HCT116 (cell line): ENCODE measurements at regions not wholly inside any gene's neighbourhood (a gene's known extent, or its start where the extent isn't known, plus 50 kb on each side); places are given as distances from the start of the nearest gene placed in this dataset.

Experiments used
- ATAC-seq: fragments of 200-7000 bp; cut with Tn5 transposase; 2 replicates; pipeline ENCODE4 v1.9.1; 2020; ENCODE audit warnings: mild to moderate bottlenecking, moderate library complexity
- BruUV-seq: library from RNA; stranded (reverse); fragments of 400-500 nt; replicated peaks from 2 replicates; lab custom pipeline; 2021; lab: Mats Ljungman, UMichigan
- CTCF ChIA-PET: fragments of 300-600 bp; sonication (Branson Sonifier 250); formaldehyde crosslinking; loops from one replicate; lab custom pipeline; 2021; ENCODE audit warnings: antibody characterized with exemption; lab: Charles Lee
- POLR2A ChIA-PET: fragments of 300-600, 350-600 bp; sonication (Branson Sonifier 250); formaldehyde crosslinking; loops from one replicate; lab custom pipeline; 2021; ENCODE audit warnings: antibody characterized with exemption; lab: Charles Lee
- RAD21 ChIA-PET, 2 experiments: fragments of 300-600 bp; sonication (Branson Sonifier 250); formaldehyde crosslinking; loops; one replicate each; lab custom pipeline; 2023; ENCODE audit warnings: low total read pairs in 2 of 2; ENCODE audit not compliant: uncharacterized antibody in 2 of 2, unreplicated experiment in 2 of 2, low non-redundant PET in 1 of 2; lab: Charles Lee
- DNase-seq: peaks from one replicate; pipeline ENCODE4 v3.0.0-alpha.2; 2010; ENCODE audit warnings: low read depth, low spot score
- H2AFZ ChIP-seq: fragments of 200-600 bp; shearing (Covaris generic), sonication (generic); 2 replicates; pipeline ENCODE4 v1.6.1; 2017; ENCODE audit warnings: low read depth, mixed run types, mixed read lengths, antibody characterized with exemption, low read length; ENCODE audit not compliant: poor library complexity, severe bottlenecking
- H3K27ac ChIP-seq: 2 replicates; pipeline ENCODE4 v1.5.1; 2012; ENCODE audit warnings: low read depth, low read length
- H3K27me3 ChIP-seq: fragments of 200-600 bp; sonication (generic); 2 replicates; pipeline ENCODE4 v1.6.1; 2016; ENCODE audit warnings: mixed run types, low read length, mixed read lengths; ENCODE audit not compliant: insufficient read depth
- H3K36me3 ChIP-seq, 2 experiments: fragments of 200-500 bp in 1 of 2; fragments of 200-600 bp in 1 of 2; sonication (Bioruptor generic) in 1 of 2; sonication (generic) in 1 of 2; 2 replicates each; pipeline versions ENCODE4 v1.5.1 to v1.6.1; 2014 to 2016; ENCODE audit warnings: low read length in 2 of 2, inconsistent platforms in 1 of 2, mixed read lengths in 1 of 2, mixed run types in 1 of 2; ENCODE audit not compliant: insufficient read depth in 2 of 2, control insufficient read depth in 1 of 2
- H3K4me1 ChIP-seq, 2 experiments: fragments of 200-600 bp in 1 of 2; sonication (generic) in 1 of 2; 2 replicates each; pipeline versions ENCODE4 v1.5.1 to v1.6.1; 2012 to 2017; ENCODE audit warnings: low read length in 2 of 2, inconsistent platforms in 1 of 2, mild to moderate bottlenecking in 1 of 2, mixed read lengths in 1 of 2, mixed run types in 1 of 2, moderate library complexity in 1 of 2; ENCODE audit not compliant: insufficient read depth in 2 of 2, control insufficient read depth in 1 of 2
- H3K4me2 ChIP-seq: fragments of 200-600 bp; sonication (generic); 2 replicates; pipeline ENCODE4 v1.6.1; 2017; ENCODE audit warnings: mixed run types, low read length, mixed read lengths
- H3K4me3 ChIP-seq, 2 experiments: fragments of 200-600 bp in 1 of 2; sonication (generic) in 1 of 2; replicated peaks in 1 of 2; 2 replicates each; pipeline ENCODE4 v1.5.1; 2011 to 2016; ENCODE audit warnings: low read length in 2 of 2, control low read depth in 1 of 2, low read depth in 1 of 2, mild to moderate bottlenecking in 1 of 2, mixed read lengths in 1 of 2, mixed run types in 1 of 2
- H3K79me2 ChIP-seq: fragments of 200-600 bp; sonication (generic); 2 replicates; pipeline ENCODE4 v1.6.1; 2017; ENCODE audit warnings: mild to moderate bottlenecking, mixed run types, low read length, moderate library complexity, mixed read lengths; ENCODE audit not compliant: insufficient read depth
- H3K9ac ChIP-seq: fragments of 200-600 bp; sonication (generic); 2 replicates; pipeline ENCODE4 v1.6.1; 2016; ENCODE audit warnings: low read length, mixed read lengths
- H3K9me2 ChIP-seq: fragments of 200-600 bp; sonication (generic), shearing (Covaris generic); 2 replicates; pipeline ENCODE4 v1.6.1; 2017; ENCODE audit warnings: mixed run types, mild to moderate bottlenecking, moderate library complexity; ENCODE audit not compliant: insufficient read depth
- H3K9me3 ChIP-seq, 2 experiments: fragments of 200-500 bp in 1 of 2; fragments of 200-600 bp in 1 of 2; sonication (Bioruptor generic) in 1 of 2; sonication (generic) in 1 of 2; 2 replicates each; pipeline ENCODE4 v1.6.1; 2014 to 2017; ENCODE audit warnings: low read length in 2 of 2, mixed read lengths in 2 of 2, inconsistent platforms in 1 of 2, low read depth in 1 of 2, mild to moderate bottlenecking in 1 of 2, mixed run types in 1 of 2, moderate library complexity in 1 of 2; ENCODE audit not compliant: control insufficient read depth in 1 of 2, insufficient read depth in 1 of 2
- H4K20me1 ChIP-seq: fragments of 200-600 bp; sonication (generic), shearing (Covaris generic); 2 replicates; pipeline ENCODE4 v1.6.1; 2017; ENCODE audit warnings: mixed run types, mild to moderate bottlenecking, moderate library complexity; ENCODE audit not compliant: insufficient read depth
- ATF3 ChIP-seq: IDR thresholded peaks from 2 replicates; pipeline ENCODE4 v1.6.1; 2012
- CBX3 ChIP-seq: IDR thresholded peaks from 2 replicates; pipeline ENCODE4 v1.6.1; 2012; ENCODE audit warnings: low read depth
- CTCF ChIP-seq, 3 experiments: fragments of 200-600 bp in 1 of 3; sonication (generic) in 1 of 3; IDR thresholded peaks in 2 of 3; conservative IDR thresholded peaks in 1 of 3; 2 replicates each; pipeline ENCODE4 v1.5.1; 2012 to 2017; ENCODE audit warnings: low read depth in 2 of 3, low read length in 2 of 3, antibody characterized with exemption in 1 of 3, borderline replicate concordance in 1 of 3, control low read depth in 1 of 3, mild to moderate bottlenecking in 1 of 3, mixed read lengths in 1 of 3, mixed run types in 1 of 3, moderate library complexity in 1 of 3; ENCODE audit not compliant: insufficient read depth in 1 of 3
- EGR1 ChIP-seq: IDR thresholded peaks from 2 replicates; pipeline ENCODE4 v1.6.1; 2012; ENCODE audit warnings: low read depth
- ELF1 ChIP-seq: IDR thresholded peaks from 2 replicates; pipeline ENCODE4 v1.6.1; 2012; ENCODE audit warnings: low read depth, borderline replicate concordance
- EZH2phosphoT487 ChIP-seq: fragments of 200-600 bp; IDR thresholded peaks from 2 replicates; pipeline ENCODE4 v1.6.1; 2018; ENCODE audit warnings: antibody characterized with exemption, borderline replicate concordance
- FOSL1 ChIP-seq: IDR thresholded peaks from 2 replicates; pipeline ENCODE4 v1.6.1; 2012; ENCODE audit warnings: low read depth
- MAX ChIP-seq: IDR thresholded peaks from 2 replicates; pipeline ENCODE4 v1.6.1; 2012
- RAD21 ChIP-seq: IDR thresholded peaks from 2 replicates; pipeline ENCODE4 v1.6.1; 2012; ENCODE audit warnings: low read depth, mild to moderate bottlenecking
- REST ChIP-seq: IDR thresholded peaks from 2 replicates; pipeline ENCODE4 v1.6.1; 2012; ENCODE audit warnings: low read depth
- SP1 ChIP-seq: IDR thresholded peaks from 2 replicates; pipeline ENCODE4 v1.6.1; 2012; ENCODE audit warnings: low read depth
- TCF7L2 ChIP-seq: IDR thresholded peaks from 2 replicates; pipeline ENCODE4 v1.7.0; 2011; ENCODE audit warnings: borderline replicate concordance, inconsistent platforms; ENCODE audit not compliant: insufficient read depth, insufficient read length; ENCODE audit errors: extremely low read depth
- YY1 ChIP-seq: IDR thresholded peaks from 2 replicates; pipeline ENCODE4 v1.6.1; 2011; ENCODE audit warnings: low read length, low read depth, moderate library complexity, mild to moderate bottlenecking; ENCODE audit not compliant: insufficient replicate concordance; ENCODE audit errors: extremely low read depth
- ZBTB33 ChIP-seq: IDR thresholded peaks from 2 replicates; pipeline ENCODE4 v1.6.1; 2011; ENCODE audit warnings: mild to moderate bottlenecking, low read length, moderate library complexity; ENCODE audit not compliant: insufficient replicate concordance; ENCODE audit errors: extremely low read depth
- ZNF274 ChIP-seq: fragments of 200-500 bp; sonication (Bioruptor generic); IDR thresholded peaks from 2 replicates; pipeline ENCODE4 v1.6.1; 2014; ENCODE audit warnings: mild to moderate bottlenecking, low read depth, low read length, inconsistent platforms
- intact Hi-C: fragments of 100-400 bp; cut with micrococcal nuclease; formaldehyde crosslinking; loops from 2 replicates; pipeline ENCODE4 v1.10.0; 2022

DNA sequence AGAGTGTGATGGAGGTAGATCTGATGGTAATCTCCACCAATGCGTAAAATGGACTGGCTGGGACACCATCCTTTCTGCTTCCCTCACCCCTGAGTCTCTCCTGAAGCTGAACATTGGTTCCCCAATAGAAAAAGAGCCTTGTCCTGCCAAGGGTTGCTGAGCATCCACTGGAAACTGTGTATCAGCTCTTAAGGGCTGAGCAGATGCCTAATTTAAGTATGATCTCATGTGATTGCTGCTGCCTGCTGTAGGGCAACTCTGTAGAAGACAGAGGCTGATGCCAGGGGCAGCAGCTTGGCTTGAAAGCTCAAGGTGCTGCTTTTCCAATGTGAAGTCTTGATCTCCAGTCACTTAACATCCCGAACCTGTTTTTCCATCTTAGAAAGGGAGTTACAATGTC lies 310.3 kb upstream of the CCL2 start (continued):
- TF ChIP-seq RAD21 (no peak), TCF7L2 (no peak)

GRCh38 chr17:33945646-33946546 lies 309.2 kb upstream of the CCL2 start:
- Histone ChIP-seq H3K9ac (no peak overlapping the region), H3K27ac (no peak overlapping the region), H3K4me2 (no peak overlapping the region), H3K4me3 (no peak overlapping the region), H3K9me2 (no peaks in the 10 kb centered on the region), H3K4me1 (no peaks in the 10 kb centered on the region), H3K36me3 (no peaks in the 10 kb centered on the region), H4K20me1 (no peaks in the 10 kb centered on the region), H3K79me2 (no peaks in the 10 kb centered on the region), H3K27me3 (no peaks in the 10 kb centered on the region), H2AFZ (no peak overlapping the region), H3K9me3 (peaks cover 0 to 23% of the 10 kb centered on the region in 2 experiments; a peak in 2 of 4 replicates)
- ATAC-seq: no peak
- no peak for DNase-seq
- ChIA-PET CTCF (no interaction called here), POLR2A (no interaction called here), RAD21 (no interaction called here)
- intact Hi-C loops: no loop called here
- no TSS peak for BruUV-seq
- TF ChIP-seq TCF7L2 (no peak), ZBTB33 (no peak), REST (no peak), MAX (no peak), ATF3 (no peak), FOSL1 (no peak), EZH2phosphoT487 (no peak), EGR1 (no peak), YY1 (no peak), CTCF (IDR thresholded peaks at IDR 0.05 in 2 of 3, conservative IDR thresholded peaks at IDR 0.05 in 1 of 3; ENCODE audit: borderline replicate concordance in 1 of 3, insufficient read depth in 1 of 3, low read depth in 2 of 3, low read length in 2 of 3) (no peak), ZNF274 (no peak), RAD21 (no peak), SP1 (no peak), ELF1 (no peak), CBX3 (no peak)
